ENCODE measurements at regions not wholly inside any gene's neighbourhood (a gene's known extent, or its start where the extent isn't known, plus 50 kb on each side); places are given as distances from the start of the nearest gene placed in this dataset.

DNA sequence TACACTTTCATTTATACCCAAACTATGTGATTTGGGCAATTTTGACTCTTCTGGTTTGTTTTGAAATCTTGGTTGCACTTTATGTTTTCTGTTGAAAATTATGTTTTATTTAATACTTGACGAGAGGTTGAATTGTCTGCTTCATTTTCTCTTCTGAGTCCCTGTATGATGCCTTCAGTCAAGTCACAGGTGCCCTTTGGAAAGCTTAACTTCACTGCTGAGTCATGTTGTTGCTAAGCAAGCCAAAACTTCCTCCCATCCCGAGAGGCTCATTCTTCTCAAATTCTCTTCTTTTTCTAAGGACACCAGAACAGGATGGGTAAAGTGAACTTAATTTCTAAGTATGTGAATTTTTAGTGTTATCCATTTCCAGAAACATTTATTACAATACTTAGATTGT, 455.3 kb upstream of the PTGER4 start:
- TF ChIP-seq, protein P1, sequence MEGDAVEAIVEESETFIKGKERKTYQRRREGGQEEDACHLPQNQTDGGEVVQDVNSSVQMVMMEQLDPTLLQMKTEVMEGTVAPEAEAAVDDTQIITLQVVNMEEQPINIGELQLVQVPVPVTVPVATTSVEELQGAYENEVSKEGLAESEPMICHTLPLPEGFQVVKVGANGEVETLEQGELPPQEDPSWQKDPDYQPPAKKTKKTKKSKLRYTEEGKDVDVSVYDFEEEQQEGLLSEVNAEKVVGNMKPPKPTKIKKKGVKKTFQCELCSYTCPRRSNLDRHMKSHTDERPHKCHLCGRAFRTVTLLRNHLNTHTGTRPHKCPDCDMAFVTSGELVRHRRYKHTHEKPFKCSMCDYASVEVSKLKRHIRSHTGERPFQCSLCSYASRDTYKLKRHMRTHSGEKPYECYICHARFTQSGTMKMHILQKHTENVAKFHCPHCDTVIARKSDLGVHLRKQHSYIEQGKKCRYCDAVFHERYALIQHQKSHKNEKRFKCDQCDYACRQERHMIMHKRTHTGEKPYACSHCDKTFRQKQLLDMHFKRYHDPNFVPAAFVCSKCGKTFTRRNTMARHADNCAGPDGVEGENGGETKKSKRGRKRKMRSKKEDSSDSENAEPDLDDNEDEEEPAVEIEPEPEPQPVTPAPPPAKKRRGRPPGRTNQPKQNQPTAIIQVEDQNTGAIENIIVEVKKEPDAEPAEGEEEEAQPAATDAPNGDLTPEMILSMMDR (IDR thresholded peaks at IDR 0.05; ENCODE audit: insufficient read depth, low read length, poor library complexity, severe bottlenecking) = no peak
- DNase-seq (ENCODE audit: extremely low read depth, insufficient read length) = no peak
- H3K36me3 ChIP-seq (ENCODE audit: control insufficient read depth, insufficient read depth, low read length) = no peaks in the 10 kb centered on the region
- H3K27me3 ChIP-seq (replicated peaks; ENCODE audit: control insufficient read depth, insufficient read depth, low read length) = no peaks in the 10 kb centered on the region
- H3K4me3 ChIP-seq (replicated peaks; ENCODE audit: low read depth, low read length) = no peak overlapping the region

DNA sequence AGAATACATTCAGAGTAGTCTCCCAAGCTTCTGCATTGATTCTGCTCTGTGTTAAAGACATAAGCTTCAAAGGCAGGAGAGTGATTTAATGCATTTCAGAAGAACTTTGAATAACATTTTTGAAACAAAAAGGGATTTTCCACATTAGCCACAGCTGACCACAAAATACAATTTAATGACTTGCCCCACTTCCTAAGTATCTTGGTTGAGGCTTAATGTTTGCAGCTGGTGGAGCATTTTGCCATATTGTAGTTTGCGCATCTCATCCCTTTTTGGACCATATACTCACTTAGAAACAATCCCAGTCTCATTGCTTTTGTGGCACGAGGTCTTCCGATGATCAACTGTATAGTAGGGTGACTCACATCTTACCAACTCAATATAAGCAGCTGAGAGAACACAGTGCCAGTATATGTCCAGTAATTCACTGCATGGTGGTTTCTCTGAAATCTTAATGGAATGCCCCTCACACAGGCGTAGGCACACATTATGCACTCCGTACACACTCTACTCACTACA, 455.8 kb upstream of the PTGER4 start:
- Histone ChIP-seq H3K27me3 (replicated peaks; ENCODE audit: control insufficient read depth, insufficient read depth, low read length) (no peaks in the 10 kb centered on the region), H3K36me3 (ENCODE audit: control insufficient read depth, insufficient read depth, low read length) (no peaks in the 10 kb centered on the region), H3K4me3 (replicated peaks; ENCODE audit: low read depth, low read length) (no peak overlapping the region)
- TF ChIP-seq, protein P1 (IDR thresholded peaks at IDR 0.05; ENCODE audit: insufficient read depth, low read length, poor library complexity, severe bottlenecking) = no peak
- peak; percentile 42 for DNase-seq (ENCODE audit: extremely low read depth, insufficient read length)

DNA sequence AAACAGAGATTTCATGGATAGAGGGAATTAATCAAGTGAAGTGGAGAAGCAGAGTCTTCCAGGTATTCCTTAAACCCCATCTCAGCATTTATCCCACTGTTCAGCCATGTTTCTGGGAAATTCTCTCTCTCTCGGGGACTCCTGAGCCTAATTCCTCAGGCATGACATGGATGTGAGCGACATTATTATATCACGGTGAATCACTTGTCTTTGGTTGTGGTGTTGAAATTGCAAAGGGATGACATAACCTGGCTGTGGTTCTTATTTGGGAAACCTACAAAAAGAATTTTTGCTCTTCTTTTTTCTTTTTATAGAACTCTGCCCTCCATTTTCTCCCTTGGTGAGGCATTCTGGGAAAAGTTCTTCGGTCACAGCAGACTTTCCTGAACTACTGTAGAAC, 457.9 kb upstream of the PTGER4 start:
- H3K4me3 ChIP-seq (replicated peaks; ENCODE audit: low read depth, low read length) = no peak overlapping the region
- H3K27me3 ChIP-seq (replicated peaks; ENCODE audit: control insufficient read depth, insufficient read depth, low read length) = no peaks in the 10 kb centered on the region
- TF ChIP-seq, protein P1 (IDR thresholded peaks at IDR 0.05; ENCODE audit: insufficient read depth, low read length, poor library complexity, severe bottlenecking) = no peak
- H3K36me3 ChIP-seq (ENCODE audit: control insufficient read depth, insufficient read depth, low read length) = no peaks in the 10 kb centered on the region
- no peak for DNase-seq (ENCODE audit: extremely low read depth, insufficient read length)

DNA sequence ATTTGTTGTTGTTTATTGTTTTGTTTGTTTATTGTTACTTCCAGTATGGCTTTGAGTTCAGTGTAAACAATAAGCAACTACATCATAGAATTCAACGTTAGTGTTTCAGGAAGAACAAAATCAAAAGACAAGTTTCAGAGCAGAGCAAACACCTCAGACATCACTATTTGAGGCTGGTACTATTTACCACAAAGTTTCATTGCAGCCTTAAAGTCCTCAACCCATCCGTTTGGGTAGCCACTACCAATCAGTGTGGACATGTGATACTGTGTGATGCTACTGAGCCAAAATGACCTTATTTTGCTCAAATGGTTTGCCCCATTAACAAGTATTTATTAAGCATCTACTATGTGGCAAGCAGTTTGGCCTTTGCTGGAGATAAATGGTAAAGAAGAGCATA, 458.5 kb upstream of the PTGER4 start:
- DNase-seq (ENCODE audit: extremely low read depth, insufficient read length) = no peak
- Histone ChIP-seq H3K4me3 (replicated peaks; ENCODE audit: low read depth, low read length) (no peak overlapping the region), H3K36me3 (ENCODE audit: control insufficient read depth, insufficient read depth, low read length) (no peaks in the 10 kb centered on the region), H3K27me3 (replicated peaks; ENCODE audit: control insufficient read depth, insufficient read depth, low read length) (no peaks in the 10 kb centered on the region)
- TF ChIP-seq, protein P1 (IDR thresholded peaks at IDR 0.05; ENCODE audit: insufficient read depth, low read length, poor library complexity, severe bottlenecking) = no peak

DNA sequence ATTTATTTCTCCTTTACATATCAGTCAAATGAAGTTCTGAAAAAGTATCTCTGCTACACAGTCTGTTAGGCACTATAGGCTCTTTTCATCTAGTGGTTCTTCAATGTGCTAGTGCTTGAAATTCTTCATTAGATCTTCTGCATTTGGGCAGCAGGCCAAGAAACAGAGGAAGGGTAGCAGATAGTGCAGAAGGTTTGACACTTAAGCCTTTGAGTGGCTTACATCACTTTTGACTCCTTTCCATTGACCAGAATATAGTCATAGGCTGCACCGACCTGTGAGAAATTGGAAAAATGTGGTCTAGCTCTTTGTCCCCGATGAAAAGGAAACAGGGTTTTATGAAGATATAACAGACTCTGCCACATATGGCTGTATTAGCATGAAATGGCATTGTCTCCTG, 459.5 kb upstream of the PTGER4 start:
- Histone ChIP-seq H3K36me3 (ENCODE audit: control insufficient read depth, insufficient read depth, low read length) (no peaks in the 10 kb centered on the region), H3K27me3 (replicated peaks; ENCODE audit: control insufficient read depth, insufficient read depth, low read length) (no peaks in the 10 kb centered on the region), H3K4me3 (replicated peaks; ENCODE audit: low read depth, low read length) (no peak overlapping the region)
- DNase-seq (ENCODE audit: extremely low read depth, insufficient read length) = no peak
- TF ChIP-seq, protein P1 (IDR thresholded peaks at IDR 0.05; ENCODE audit: insufficient read depth, low read length, poor library complexity, severe bottlenecking) = no peak

DNA sequence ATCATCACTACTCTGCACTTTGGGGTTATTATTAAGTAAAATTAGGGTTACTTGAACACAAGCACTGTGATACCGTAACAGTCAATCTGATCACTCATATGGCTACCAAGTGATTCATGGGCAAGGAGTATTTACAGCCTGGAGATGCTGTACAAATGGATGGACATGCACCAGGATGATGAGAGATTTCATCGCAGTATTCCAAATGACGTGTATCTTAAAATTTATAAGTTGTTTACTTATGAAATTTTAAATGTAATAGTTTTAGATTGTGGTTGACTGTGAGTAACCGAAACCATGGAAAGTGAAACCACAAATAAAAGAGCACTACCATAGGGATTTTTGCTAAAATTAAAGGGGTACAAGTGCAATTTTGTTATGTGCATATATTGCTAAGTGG, 462.2 kb upstream of the PTGER4 start:
- H3K4me3 ChIP-seq (replicated peaks; ENCODE audit: low read depth, low read length) = no peak overlapping the region
- no peak for DNase-seq (ENCODE audit: extremely low read depth, insufficient read length)
- H3K36me3 ChIP-seq (ENCODE audit: control insufficient read depth, insufficient read depth, low read length) = no peaks in the 10 kb centered on the region
- H3K27me3 ChIP-seq (replicated peaks; ENCODE audit: control insufficient read depth, insufficient read depth, low read length) = no peaks in the 10 kb centered on the region
- TF ChIP-seq, protein P1 (IDR thresholded peaks at IDR 0.05; ENCODE audit: insufficient read depth, low read length, poor library complexity, severe bottlenecking) = no peak
